MCF 10A (cell line): ENCODE measurements at regions not wholly inside any gene's neighbourhood (a gene's known extent, or its start where the extent isn't known, plus 50 kb on each side); places are given as distances from the start of the nearest gene placed in this dataset.

Experiments
- BruUV-seq: library from RNA; stranded (reverse); fragments of 400-500 nt; replicated peaks from 2 replicates; lab custom pipeline; 2021; lab: Mats Ljungman, UMichigan
- CTCF ChIA-PET: fragments of 300-600 bp; sonication (Branson Sonifier 250); formaldehyde crosslinking; extraction: SDS; loops from one replicate; lab custom pipeline; 2021; ENCODE audit warnings: antibody characterized with exemption, inconsistent platforms; lab: Yijun Ruan, JAX
- POLR2A ChIA-PET: fragments of 300-600, 350-650 bp; sonication (Branson Sonifier 250); formaldehyde crosslinking; extraction: SDS; loops from one replicate; lab custom pipeline; 2020; ENCODE audit warnings: antibody characterized with exemption, inconsistent platforms; lab: Yijun Ruan, JAX
- DNase-seq: peaks from one replicate; pipeline ENCODE4 v3.0.0-alpha.2; 2018; ENCODE audit not compliant: unreplicated experiment
- H3K27ac Mint-ChIP-seq: one replicate; pipeline ENCODE4 v1.8.0; 2022; ENCODE audit warnings: mild to moderate bottlenecking, low read depth, mixed read lengths; ENCODE audit not compliant: unreplicated experiment
- H3K27me3 Mint-ChIP-seq: one replicate; pipeline ENCODE4 v1.8.0; 2022; ENCODE audit warnings: mixed read lengths; ENCODE audit not compliant: insufficient read depth, unreplicated experiment
- H3K36me3 Mint-ChIP-seq: one replicate; pipeline ENCODE4 v1.8.0; 2022; ENCODE audit warnings: mild to moderate bottlenecking, moderate library complexity, mixed read lengths; ENCODE audit not compliant: insufficient read depth, unreplicated experiment
- H3K4me1 Mint-ChIP-seq: one replicate; pipeline ENCODE4 v1.8.0; 2022; ENCODE audit warnings: mixed read lengths; ENCODE audit not compliant: insufficient read depth, unreplicated experiment
- H3K4me3 Mint-ChIP-seq: one replicate; pipeline ENCODE4 v1.8.0; 2022; ENCODE audit warnings: mild to moderate bottlenecking, moderate library complexity, mixed read lengths; ENCODE audit not compliant: unreplicated experiment
- H3K9me3 Mint-ChIP-seq: one replicate; pipeline ENCODE4 v1.8.0; 2022; ENCODE audit warnings: mixed read lengths; ENCODE audit not compliant: unreplicated experiment
- CTCF ChIP-seq: fragments of 200-600 bp; IDR thresholded peaks from one replicate; pipeline ENCODE4 v1.8.0; 2022; ENCODE audit warnings: antibody characterized with exemption, mild to moderate bottlenecking; ENCODE audit not compliant: unreplicated experiment
- intact Hi-C: fragments of 100-400 bp; cut with micrococcal nuclease; formaldehyde crosslinking; loops from 2 replicates; pipeline ENCODE4 v1.14.1; 2022

DNA sequence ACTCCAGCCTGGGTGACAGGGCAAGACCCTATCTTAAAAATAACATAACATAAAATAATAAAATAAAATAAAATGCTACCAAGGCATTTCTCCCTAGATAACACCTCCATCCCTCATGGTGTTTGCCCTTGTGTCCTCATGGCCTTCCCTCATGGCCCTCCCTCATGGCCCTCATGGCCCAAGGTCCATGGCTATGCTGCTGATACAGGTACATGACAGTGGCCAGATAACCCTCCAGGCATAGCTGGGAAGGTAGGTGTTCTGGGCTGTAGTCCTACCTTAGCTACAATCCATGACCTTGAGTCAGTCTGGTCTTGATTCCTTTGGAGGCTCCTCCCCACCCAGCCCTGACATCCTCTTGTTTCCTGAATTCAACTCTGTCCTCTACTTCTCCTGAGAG, 75.2 kb downstream of the PJA1 start:
- H3K27me3 Mint-ChIP-seq: peaks cover 26% of the 10 kb centered on the region
- TF ChIP-seq CTCF: no peak
- H3K4me1 Mint-ChIP-seq: no peaks in the 10 kb centered on the region
- H3K4me3 Mint-ChIP-seq: no peak overlapping the region
- CTCF ChIA-PET: interaction anchor here (0.6 to 1.3 kb wide), 3 partner anchors 13 to 130 kb away, joined by 3 to 4 read pairs (median 3); no protein-coding TSS in a partner anchor
- no peak overlapping the region for H3K27ac Mint-ChIP-seq
- intact Hi-C loops: loop anchor here (10.0 kb wide), 1 partner anchor 195 kb away; no protein-coding TSS in a partner anchor
- DNase-seq: no peak
- POLR2A ChIA-PET: interaction anchor here (0.7 kb wide), 1 partner anchor 33 kb away, joined by 3 read pairs; no protein-coding TSS in a partner anchor
- no TSS peak for BruUV-seq
- no peaks in the 10 kb centered on the region for H3K36me3 Mint-ChIP-seq
- no peaks in the 10 kb centered on the region for H3K9me3 Mint-ChIP-seq

GRCh38 chrX:69089203-69089602, 76.0 kb downstream of the PJA1 start:
- Mint-ChIP-seq H3K27ac (no peak overlapping the region), H3K4me3 (no peak overlapping the region), H3K9me3 (no peaks in the 10 kb centered on the region), H3K27me3 (peaks cover 34% of the 10 kb centered on the region), H3K4me1 (no peaks in the 10 kb centered on the region), H3K36me3 (no peaks in the 10 kb centered on the region)
- DNase-seq: no peak
- no TSS peak for BruUV-seq
- CTCF ChIA-PET: interaction anchor here (0.6 to 0.9 kb wide), 3 partner anchors 12 to 28 kb away, joined by 3 read pairs; no protein-coding TSS in a partner anchor
- no peak for TF ChIP-seq CTCF
- POLR2A ChIA-PET: no interaction called here
- intact Hi-C loops: no loop called here

DNA sequence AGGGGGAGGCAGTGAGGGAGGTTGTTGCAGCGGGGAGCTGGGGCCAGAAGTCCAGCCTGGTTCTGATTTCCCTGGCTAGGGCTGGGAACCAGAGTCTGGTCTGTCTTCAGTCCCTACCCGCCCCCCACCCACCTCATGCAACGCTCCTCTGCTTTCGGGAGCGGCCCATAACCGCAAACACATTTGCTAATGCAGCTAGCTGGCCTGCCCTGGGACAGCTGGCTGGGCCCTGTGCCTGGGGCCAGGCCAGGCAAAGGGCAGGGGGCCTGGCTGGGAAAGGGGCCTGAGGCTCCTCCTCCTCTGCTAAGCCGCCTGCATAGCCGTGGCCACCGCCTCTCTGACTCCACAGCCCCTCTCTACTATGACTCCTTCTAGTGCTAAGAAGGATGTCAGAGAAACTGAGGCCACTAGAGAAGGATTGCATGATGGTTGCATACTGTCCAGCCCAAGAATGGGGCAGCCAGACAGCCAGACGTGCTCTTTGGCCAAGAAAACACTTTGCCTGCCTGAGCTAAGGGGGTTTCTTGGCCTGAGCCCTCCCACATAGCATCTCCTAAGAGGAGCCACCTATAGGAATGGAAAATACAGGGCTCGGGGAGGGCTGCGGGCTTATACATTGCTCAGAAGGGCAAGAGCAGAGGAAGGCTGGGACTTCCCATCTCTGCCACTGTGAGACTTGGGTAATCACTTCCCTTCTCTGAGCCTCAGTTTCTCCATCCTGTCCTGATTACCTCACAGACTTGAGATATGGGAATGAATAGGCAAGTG, 76.9 kb downstream of the PJA1 start:
- no peaks in the 10 kb centered on the region for H3K4me1 Mint-ChIP-seq
- intact Hi-C loops: no loop called here
- no peaks in the 10 kb centered on the region for H3K36me3 Mint-ChIP-seq
- no peak overlapping the region for H3K27ac Mint-ChIP-seq
- DNase-seq: no peak
- no peaks in the 10 kb centered on the region for H3K9me3 Mint-ChIP-seq
- peaks cover 43% of the 10 kb centered on the region for H3K27me3 Mint-ChIP-seq
- BruUV-seq: no TSS peak
- no peak for TF ChIP-seq CTCF
- CTCF ChIA-PET: interaction anchor here (0.8 to 0.9 kb wide), 2 partner anchors 27 to 261 kb away, joined by 3 read pairs; no protein-coding TSS in a partner anchor
- POLR2A ChIA-PET: no interaction called here
- H3K4me3 Mint-ChIP-seq: no peak overlapping the region

DNA sequence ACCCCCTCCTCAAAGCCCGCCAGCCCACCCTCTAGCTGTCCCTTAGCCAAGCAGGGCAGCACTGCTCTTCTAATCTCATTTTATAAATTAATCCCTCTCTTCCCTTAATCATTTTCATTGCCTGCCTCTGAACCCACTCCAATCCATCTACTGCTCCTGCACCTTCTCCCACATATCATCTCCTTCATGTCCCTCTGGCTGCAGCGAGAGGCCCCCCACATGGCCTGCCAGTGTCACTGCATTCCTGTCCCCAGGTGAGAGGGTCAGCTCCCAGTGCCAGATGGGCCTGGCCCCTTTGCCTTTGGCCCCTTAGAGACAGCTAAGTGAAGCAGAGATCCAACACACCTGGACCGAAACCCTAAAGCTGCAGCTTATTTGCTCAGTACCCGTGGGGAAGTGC, 79.4 kb downstream of the PJA1 start:
- Mint-ChIP-seq H3K4me1 (no peaks in the 10 kb centered on the region), H3K36me3 (no peaks in the 10 kb centered on the region), H3K9me3 (no peaks in the 10 kb centered on the region), H3K27ac (no peak overlapping the region), H3K27me3 (peaks cover 59% of the 10 kb centered on the region), H3K4me3 (no peak overlapping the region)
- ChIA-PET POLR2A (no interaction called here), CTCF (interaction anchor here (0.5 to 0.9 kb wide), 2 partner anchors 243 to 258 kb away, joined by 3 read pairs; no protein-coding TSS in a partner anchor)
- BruUV-seq: no TSS peak
- DNase-seq: no peak
- no peak for TF ChIP-seq CTCF
- intact Hi-C loops: no loop called here
